Activated T-cell treated with anti-CD3 and anti-CD28 coated beads, Interleukin-2, amount 50 U/mL, for 24 hours (primary cell): ENCODE measurements at regions not wholly inside any gene's neighbourhood (a gene's known extent, or its start where the extent isn't known, plus 50 kb on each side); places are given as distances from the start of the nearest gene placed in this dataset.

Source experiments
- DNase-seq: peaks from one replicate; pipeline ENCODE4 v3.0.0-alpha.2; 2020
- H3K27ac Mint-ChIP-seq: 2 replicates; pipeline ENCODE4 v1.8.0; 2020; ENCODE audit warnings: mild to moderate bottlenecking, mixed read lengths
- H3K27me3 Mint-ChIP-seq: 2 replicates; pipeline ENCODE4 v1.8.0; 2020; ENCODE audit warnings: mixed read lengths
- H3K36me3 Mint-ChIP-seq: 2 replicates; pipeline ENCODE4 v1.8.0; 2020; ENCODE audit warnings: low read depth, mixed read lengths
- H3K4me1 Mint-ChIP-seq: 2 replicates; pipeline ENCODE4 v1.8.0; 2020; ENCODE audit warnings: low read depth, mixed read lengths
- H3K4me3 Mint-ChIP-seq: 2 replicates; pipeline ENCODE4 v1.8.0; 2020; ENCODE audit warnings: mild to moderate bottlenecking, moderate library complexity, mixed read lengths
- H3K9me3 Mint-ChIP-seq: 2 replicates; pipeline ENCODE4 v1.8.0; 2020; ENCODE audit warnings: mixed read lengths

DNA sequence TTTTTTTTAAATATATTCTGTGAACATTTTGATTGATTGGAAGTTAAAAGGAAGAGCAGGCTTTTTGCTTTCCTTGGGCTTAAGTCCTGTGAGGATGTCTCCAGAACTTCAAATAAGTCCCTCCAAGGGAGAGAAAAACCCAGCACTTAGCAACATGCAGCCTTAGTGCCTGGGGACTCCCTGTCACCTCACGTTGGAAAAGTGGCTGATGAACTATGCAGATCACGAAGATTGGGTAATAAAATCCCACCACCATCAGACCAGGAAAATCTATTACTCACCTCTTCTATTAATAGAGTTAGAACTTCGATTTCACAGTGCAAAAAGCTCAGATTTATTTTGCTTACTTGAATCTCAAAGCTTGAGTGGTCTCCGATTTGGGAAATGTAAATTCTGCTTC lies 507.0 kb downstream of the MAT2B start:
- no peak for DNase-seq
- Mint-ChIP-seq H3K27ac (no peak overlapping the region), H3K36me3 (no peaks in the 10 kb centered on the region), H3K27me3 (no peaks in the 10 kb centered on the region), H3K4me3 (no peak overlapping the region), H3K9me3 (no peaks in the 10 kb centered on the region), H3K4me1 (no peaks in the 10 kb centered on the region)

DNA sequence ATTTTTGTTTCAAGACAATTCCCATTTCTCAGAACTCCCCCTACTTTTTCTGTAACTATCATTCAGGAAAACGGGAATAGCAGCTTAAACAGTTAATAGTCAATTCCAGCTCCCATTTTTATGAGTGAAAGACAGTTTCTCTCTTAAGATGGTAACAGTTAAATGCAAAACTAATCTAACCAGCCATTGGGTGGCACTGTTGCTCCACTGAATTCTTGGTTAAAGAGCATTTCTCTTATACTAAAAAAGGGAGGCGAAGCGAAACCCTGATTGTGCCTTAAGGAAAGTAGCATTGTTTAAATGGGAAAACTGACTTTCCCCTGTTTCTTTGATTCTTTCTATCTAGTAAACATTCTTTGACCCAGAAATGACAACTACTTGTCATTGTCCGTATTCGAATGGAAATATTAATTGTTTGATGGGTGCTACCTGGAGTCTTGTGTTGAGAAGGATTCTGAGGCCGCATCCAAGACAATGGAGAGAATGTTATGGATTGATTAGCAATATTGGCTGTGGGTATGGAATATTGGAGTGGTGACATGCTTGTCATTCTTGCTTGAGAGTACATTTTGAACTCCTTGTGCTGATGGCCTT lies 507.8 kb downstream of the MAT2B start:
- Mint-ChIP-seq H3K36me3 (no peaks in the 10 kb centered on the region), H3K4me1 (no peaks in the 10 kb centered on the region), H3K9me3 (no peaks in the 10 kb centered on the region), H3K27ac (no peak overlapping the region), H3K4me3 (no peak overlapping the region), H3K27me3 (no peaks in the 10 kb centered on the region)
- DNase-seq: no peak

DNA sequence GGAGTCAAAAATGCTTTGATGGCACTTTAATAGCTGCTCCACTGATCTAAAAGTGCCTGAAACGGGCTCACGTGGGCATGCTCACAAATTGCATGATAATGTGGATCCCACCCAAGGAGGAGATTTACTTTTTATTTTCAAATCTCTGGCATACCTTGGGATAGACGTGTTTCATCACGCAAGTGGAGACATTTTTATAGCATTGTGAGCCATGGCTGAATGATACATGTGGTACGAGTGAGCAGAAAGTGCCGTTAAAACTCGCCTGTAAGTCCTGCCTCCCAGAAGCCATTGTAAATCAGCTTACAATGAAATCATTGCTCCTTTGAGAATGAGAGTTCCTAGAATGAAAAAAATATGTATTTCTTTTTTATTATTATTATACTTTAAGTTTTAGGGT lies 514.7 kb downstream of the MAT2B start:
- H3K9me3 Mint-ChIP-seq: peaks cover 5% of the 10 kb centered on the region
- H3K27ac Mint-ChIP-seq: no peak overlapping the region
- H3K4me3 Mint-ChIP-seq: no peak overlapping the region
- no peak for DNase-seq
- H3K27me3 Mint-ChIP-seq: no peaks in the 10 kb centered on the region
- H3K36me3 Mint-ChIP-seq: no peaks in the 10 kb centered on the region
- H3K4me1 Mint-ChIP-seq: no peaks in the 10 kb centered on the region

DNA sequence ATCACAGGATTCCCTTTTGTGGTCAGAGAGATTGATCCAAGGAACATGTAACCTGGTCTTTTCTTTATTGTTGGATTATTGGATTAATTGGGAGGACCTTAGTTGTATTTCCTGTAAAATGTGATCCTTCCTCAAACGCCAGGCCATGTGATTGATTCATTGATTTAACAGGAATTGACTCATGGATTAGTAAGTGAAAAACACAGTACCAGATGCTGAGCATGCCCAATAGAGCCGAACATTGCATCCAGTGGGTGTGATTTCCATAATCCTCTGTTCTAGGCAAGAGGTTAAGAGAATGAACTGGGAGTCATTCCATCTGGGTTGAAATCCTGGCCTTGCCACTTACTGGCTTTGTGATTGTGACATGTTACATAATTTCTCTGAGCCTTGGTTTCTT lies 522.3 kb downstream of the MAT2B start:
- no peak overlapping the region for H3K27ac Mint-ChIP-seq
- no peak overlapping the region for H3K4me3 Mint-ChIP-seq
- peaks cover 5% of the 10 kb centered on the region for H3K9me3 Mint-ChIP-seq
- H3K27me3 Mint-ChIP-seq: no peaks in the 10 kb centered on the region
- DNase-seq: no peak
- no peaks in the 10 kb centered on the region for H3K36me3 Mint-ChIP-seq
- H3K4me1 Mint-ChIP-seq: no peaks in the 10 kb centered on the region

DNA sequence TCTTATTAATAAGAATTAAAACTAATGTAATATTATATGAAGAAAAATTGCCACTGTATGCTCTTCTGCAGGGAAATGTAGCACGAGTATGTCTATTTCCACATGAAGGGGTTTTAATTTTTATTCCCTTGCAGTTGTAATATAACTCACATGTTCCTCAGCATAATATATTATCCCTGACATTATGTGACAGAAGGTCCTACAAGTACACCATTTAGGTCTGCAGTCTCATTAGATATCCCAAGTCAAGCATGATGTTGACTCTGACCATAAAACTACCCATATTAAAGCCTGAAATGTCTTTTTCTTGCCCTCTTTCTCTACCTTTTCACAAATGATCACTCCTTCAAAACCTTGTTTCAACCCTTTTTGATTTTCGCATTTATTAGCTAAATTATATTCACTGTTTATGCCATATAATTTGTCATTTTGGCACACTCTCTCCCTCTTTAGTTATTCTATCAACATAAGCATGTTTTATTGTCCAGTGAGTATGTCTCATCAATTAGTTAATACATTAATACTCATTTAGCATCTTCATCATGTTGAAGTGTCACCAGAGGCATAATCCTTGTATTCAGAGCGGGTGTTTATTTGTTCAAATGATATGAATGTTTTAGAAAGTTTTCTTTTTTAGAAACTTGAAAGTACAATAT lies 532.8 kb downstream of the MAT2B start:
- no peaks in the 10 kb centered on the region for H3K4me1 Mint-ChIP-seq
- H3K27ac Mint-ChIP-seq: no peak overlapping the region
- no peak overlapping the region for H3K4me3 Mint-ChIP-seq
- no peaks in the 10 kb centered on the region for H3K27me3 Mint-ChIP-seq
- peaks cover 11% of the 10 kb centered on the region for H3K9me3 Mint-ChIP-seq
- DNase-seq: no peak
- no peaks in the 10 kb centered on the region for H3K36me3 Mint-ChIP-seq

DNA sequence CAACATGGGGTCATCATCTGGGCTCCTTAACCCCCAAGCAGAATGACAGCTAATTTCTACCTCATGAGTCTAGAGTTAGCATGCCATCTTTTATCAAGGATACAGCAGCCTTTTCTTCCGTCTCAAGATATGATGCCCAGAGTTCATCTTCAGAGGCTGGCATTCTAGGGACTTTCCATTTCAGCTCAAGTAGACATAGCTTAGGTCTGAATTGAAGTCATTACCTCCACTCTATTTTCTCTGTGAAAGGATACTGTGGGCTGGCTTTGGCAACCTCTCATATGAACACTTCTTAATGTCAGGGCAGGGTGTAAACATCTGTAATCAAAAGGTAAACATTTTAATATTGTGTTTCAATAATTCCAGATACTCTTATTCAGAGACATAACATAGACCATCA lies 535.7 kb downstream of the MAT2B start:
- no peaks in the 10 kb centered on the region for H3K27me3 Mint-ChIP-seq
- no peak for DNase-seq
- H3K4me3 Mint-ChIP-seq: no peak overlapping the region
- no peaks in the 10 kb centered on the region for H3K4me1 Mint-ChIP-seq
- H3K27ac Mint-ChIP-seq: no peak overlapping the region
- H3K9me3 Mint-ChIP-seq: peaks cover 7% of the 10 kb centered on the region
- H3K36me3 Mint-ChIP-seq: no peaks in the 10 kb centered on the region

DNA sequence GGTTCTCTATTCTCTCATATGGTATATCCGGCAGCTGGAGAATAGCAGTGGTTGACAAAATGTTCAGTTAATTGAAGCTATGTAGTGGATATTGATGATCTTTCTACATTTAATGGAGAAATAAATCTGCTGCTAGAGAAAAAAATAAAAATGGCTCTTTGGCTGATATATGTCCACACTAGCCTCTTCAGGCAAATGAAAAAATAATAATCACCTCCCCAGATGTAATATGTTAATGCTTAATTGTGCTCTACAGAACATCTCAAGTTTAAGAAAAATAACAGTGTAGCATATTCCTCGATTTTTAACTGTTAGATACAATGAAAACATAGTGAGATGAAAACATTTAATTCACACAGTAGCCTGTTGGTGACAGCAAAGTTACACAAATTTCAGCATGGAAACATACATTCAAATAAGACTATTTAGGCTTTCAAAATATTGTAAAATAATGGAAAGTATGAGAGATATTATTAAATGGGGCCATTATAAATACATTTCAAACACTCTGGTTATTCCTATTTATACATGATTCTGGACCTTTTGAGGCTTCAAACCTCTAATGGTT lies 543.0 kb downstream of the MAT2B start:
- H3K27ac Mint-ChIP-seq: no peak overlapping the region
- DNase-seq: no peak
- peaks cover 3% of the 10 kb centered on the region for H3K9me3 Mint-ChIP-seq
- H3K36me3 Mint-ChIP-seq: no peaks in the 10 kb centered on the region
- H3K4me3 Mint-ChIP-seq: no peak overlapping the region
- no peaks in the 10 kb centered on the region for H3K4me1 Mint-ChIP-seq
- H3K27me3 Mint-ChIP-seq: no peaks in the 10 kb centered on the region

DNA sequence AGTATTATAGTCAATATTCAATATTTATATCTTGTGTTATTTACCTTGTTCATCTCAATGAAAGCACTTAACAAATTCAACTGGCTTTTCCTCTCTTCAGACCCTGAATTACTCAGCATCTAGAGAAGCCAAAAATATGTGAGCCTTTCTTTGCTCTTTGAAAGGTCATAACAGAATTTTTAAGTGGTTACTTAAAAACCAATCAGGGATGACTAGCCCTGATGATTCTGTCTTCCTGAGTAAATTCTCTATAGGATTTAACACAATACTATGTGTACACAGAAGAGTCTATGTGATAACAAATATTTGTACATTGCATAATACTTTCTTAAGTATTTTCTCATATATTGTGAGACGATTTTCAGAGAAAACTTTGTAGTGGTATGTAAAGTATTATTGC lies 546.3 kb downstream of the MAT2B start:
- H3K27ac Mint-ChIP-seq: no peak overlapping the region
- no peaks in the 10 kb centered on the region for H3K27me3 Mint-ChIP-seq

DNA sequence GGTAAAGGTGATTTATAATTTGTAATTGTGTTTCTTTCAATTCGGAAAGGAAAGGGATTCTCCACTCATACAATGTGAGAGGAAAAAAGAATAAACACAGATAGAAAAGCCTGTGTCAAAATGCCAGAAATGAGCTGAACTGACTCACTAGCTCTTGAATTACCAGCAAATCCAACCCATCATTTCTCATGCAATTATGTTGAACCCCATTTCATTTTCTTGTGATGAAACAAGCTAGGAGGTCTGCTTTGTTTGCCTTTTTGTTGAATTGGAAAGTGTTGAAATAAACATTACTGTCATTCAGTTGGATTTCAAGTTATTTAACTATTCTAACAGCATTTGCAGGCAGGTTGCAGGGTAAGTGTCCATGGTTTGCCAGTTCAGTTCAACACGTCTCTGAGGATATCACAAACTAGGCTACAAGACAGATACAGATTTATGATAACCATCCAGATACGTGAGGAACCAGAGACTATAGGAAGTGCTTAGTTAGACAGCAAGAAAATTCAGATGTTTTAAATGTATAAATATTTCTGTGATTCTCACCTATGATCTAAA lies 547.2 kb downstream of the MAT2B start:
- Mint-ChIP-seq H3K27ac (no peak overlapping the region), H3K4me1 (no peaks in the 10 kb centered on the region), H3K4me3 (no peak overlapping the region), H3K36me3 (no peaks in the 10 kb centered on the region), H3K9me3 (peaks cover 2% of the 10 kb centered on the region), H3K27me3 (no peaks in the 10 kb centered on the region)
- DNase-seq: no peak

More for the DNA sequence above, 546.3 kb downstream of the MAT2B start:
- Mint-ChIP-seq H3K4me1 (no peaks in the 10 kb centered on the region), H3K4me3 (no peak overlapping the region), H3K9me3 (peaks cover 4% of the 10 kb centered on the region), H3K36me3 (no peaks in the 10 kb centered on the region)
- no peak for DNase-seq

DNA sequence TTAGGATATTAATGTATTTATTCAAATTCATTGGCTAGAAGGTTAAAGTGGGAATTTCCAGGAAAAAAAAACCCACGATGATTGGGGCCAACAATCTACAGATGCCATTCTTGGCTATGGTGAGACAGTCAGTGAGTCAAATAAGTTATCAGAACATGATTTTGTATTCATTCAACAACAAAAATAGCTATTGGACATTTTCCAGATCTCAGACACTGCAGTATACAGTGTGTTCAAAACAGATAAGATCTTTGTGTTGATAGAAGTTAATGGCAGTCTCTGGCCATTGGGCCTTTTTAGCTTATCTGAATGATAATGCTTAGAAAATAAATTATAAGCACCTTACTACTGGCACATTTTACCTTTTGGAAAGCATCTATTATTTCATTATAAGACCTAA lies 547.7 kb downstream of the MAT2B start:
- Mint-ChIP-seq H3K36me3 (no peaks in the 10 kb centered on the region), H3K27me3 (no peaks in the 10 kb centered on the region), H3K27ac (no peak overlapping the region), H3K4me1 (no peaks in the 10 kb centered on the region), H3K9me3 (peaks cover 2% of the 10 kb centered on the region), H3K4me3 (no peak overlapping the region)
- DNase-seq: no peak

DNA sequence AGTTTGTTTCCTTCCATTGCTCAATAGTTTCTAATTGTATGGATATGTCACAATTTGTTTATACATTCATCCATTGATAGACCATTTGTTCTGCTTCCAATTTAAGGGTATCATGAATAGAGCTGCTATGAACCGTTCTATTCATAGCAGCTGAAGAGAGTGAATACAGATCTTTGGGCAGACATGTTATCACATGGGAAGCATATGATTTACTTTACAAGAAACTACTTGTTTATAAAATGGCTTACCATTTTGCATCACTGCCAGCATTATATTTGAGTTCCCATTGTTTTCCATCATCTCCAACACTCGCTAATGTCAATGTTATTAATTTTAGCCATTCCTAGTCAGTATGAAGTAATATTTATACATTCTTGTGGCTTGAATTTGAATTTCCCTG lies 549.0 kb downstream of the MAT2B start:
- peaks cover 2% of the 10 kb centered on the region for H3K9me3 Mint-ChIP-seq
- no peaks in the 10 kb centered on the region for H3K36me3 Mint-ChIP-seq
- H3K27me3 Mint-ChIP-seq: no peaks in the 10 kb centered on the region
- DNase-seq: no peak
- H3K4me3 Mint-ChIP-seq: no peak overlapping the region
- H3K27ac Mint-ChIP-seq: no peak overlapping the region
- no peaks in the 10 kb centered on the region for H3K4me1 Mint-ChIP-seq

DNA sequence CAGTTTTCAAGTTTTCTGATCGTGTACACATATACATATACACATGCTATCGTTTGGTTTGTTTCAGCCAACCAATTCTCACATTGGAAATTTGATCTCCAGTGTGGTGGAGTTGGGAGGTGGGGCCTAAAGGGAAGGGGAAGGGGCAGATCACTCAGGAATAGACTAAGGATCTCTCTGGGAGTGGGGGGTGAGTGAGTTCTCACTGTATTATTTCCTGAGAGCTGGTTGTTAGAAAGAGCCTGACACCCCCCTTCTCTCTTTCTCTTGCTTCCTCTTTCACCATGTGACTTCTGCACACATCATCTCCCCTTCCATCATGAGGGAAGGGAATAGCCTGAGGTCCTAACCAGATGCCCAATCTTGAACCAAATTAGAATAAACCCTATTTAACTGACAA lies 551.7 kb downstream of the MAT2B start:
- DNase-seq: no peak
- Mint-ChIP-seq H3K4me3 (no peak overlapping the region), H3K27me3 (no peaks in the 10 kb centered on the region), H3K27ac (no peak overlapping the region), H3K36me3 (no peaks in the 10 kb centered on the region), H3K4me1 (no peaks in the 10 kb centered on the region), H3K9me3 (peaks cover 2% of the 10 kb centered on the region)

DNA sequence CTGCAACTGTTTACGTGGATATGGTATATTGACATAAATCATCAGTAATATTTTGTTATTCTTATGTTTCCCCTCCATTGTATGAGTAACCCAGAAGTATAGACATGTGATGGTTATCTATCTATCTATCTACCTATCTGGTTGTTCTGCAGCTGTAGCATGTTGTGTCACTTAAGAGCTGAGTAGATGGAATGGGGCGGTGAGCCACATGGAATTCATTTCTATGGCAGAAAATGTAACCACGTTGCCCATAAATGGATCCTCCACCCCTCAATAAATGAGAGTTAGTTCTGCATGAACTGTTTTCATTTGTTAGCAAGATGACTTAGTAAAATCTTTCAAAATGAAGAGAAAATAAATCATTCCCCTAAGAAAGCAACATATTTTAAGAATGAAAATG lies 553.2 kb downstream of the MAT2B start:
- Mint-ChIP-seq H3K9me3 (peaks cover 2% of the 10 kb centered on the region), H3K36me3 (no peaks in the 10 kb centered on the region), H3K27me3 (no peaks in the 10 kb centered on the region), H3K4me1 (no peaks in the 10 kb centered on the region), H3K27ac (no peak overlapping the region), H3K4me3 (no peak overlapping the region)
- no peak for DNase-seq

DNA sequence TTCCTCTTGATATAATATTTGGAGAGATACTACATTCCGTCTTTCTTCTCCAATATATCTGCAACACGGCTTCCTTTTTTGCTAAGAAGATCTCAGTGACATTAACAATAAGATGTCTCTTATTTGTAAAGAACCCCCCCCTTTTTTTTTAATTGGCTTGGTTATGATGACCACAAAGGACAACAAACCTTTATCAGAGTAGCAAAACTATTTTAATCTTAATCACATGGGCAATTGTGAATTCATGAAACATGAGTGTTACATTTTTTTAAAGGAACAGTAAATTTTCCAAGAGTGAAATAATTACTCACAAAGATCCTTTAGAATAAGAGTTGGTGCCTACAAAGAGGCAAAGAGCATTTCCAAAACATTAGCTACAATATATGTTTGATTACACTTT lies 554.1 kb downstream of the MAT2B start:
- DNase-seq: no peak
- no peaks in the 10 kb centered on the region for H3K36me3 Mint-ChIP-seq
- H3K27me3 Mint-ChIP-seq: no peaks in the 10 kb centered on the region
- H3K4me1 Mint-ChIP-seq: no peaks in the 10 kb centered on the region
- no peak overlapping the region for H3K27ac Mint-ChIP-seq
- H3K9me3 Mint-ChIP-seq: peaks cover 2% of the 10 kb centered on the region
- no peak overlapping the region for H3K4me3 Mint-ChIP-seq

DNA sequence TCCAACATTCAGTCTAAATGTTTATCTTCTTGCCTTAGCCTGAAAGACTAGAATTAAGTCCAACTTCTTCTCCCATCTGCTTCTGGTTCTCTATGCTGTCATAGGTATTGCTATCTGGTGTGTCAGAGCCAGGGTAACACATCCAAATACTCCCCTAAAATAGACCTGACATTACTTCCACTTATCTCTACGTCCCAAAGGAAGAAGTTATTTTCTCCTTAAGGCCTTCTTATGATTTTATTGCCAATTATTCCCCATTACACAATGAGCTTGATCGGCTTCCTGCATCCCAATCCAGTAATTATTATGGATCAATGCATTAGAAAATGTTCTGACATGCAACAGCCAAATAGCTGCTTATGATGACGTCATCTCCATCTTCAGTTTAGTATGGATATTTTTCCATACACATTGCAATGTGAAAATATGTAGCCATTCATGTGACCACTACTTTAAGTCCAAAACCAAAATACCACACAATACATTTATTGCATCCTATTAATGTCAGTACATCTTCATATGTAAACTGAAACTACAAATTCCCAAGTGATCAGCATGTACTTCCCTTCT lies 555.5 kb downstream of the MAT2B start:
- no peak overlapping the region for H3K27ac Mint-ChIP-seq

More for the DNA sequence above, 555.5 kb downstream of the MAT2B start:
- H3K9me3 Mint-ChIP-seq: peaks cover 2% of the 10 kb centered on the region
- no peak for DNase-seq
- no peaks in the 10 kb centered on the region for H3K27me3 Mint-ChIP-seq
- H3K4me3 Mint-ChIP-seq: no peak overlapping the region
- H3K36me3 Mint-ChIP-seq: no peaks in the 10 kb centered on the region
- H3K4me1 Mint-ChIP-seq: no peaks in the 10 kb centered on the region
